Loucy (cell line): ENCODE measurements at regions not wholly inside any gene's neighbourhood (a gene's known extent, or its start where the extent isn't known, plus 50 kb on each side); places are given as distances from the start of the nearest gene placed in this dataset.

Experiments used
- H2AFZ ChIP-seq: fragments of 200-600 bp; sonication (generic); 2 replicates; pipeline ENCODE4 v1.6.0; 2016; ENCODE audit warnings: antibody characterized with exemption, mild to moderate bottlenecking, low read length, moderate library complexity
- H3F3A ChIP-seq: fragments of 200-600 bp; 2 replicates; pipeline ENCODE4 v1.6.0; 2016; ENCODE audit warnings: antibody characterized with exemption, low read depth, mild to moderate bottlenecking
- H3K27me3 ChIP-seq: fragments of 200-600 bp; sonication (generic); 2 replicates; pipeline ENCODE4 v1.6.1; 2014; ENCODE audit warnings: low read length, mild to moderate bottlenecking; ENCODE audit not compliant: insufficient read depth, poor library complexity, severe bottlenecking
- H3K36me3 ChIP-seq: fragments of 200-600 bp; sonication (generic); 2 replicates; pipeline ENCODE4 v1.6.1; 2016; ENCODE audit warnings: low read length; ENCODE audit not compliant: insufficient read depth
- H3K4me1 ChIP-seq: fragments of 200-600 bp; sonication (generic); 2 replicates; pipeline ENCODE4 v1.5.1; 2014; ENCODE audit warnings: low read length, mild to moderate bottlenecking; ENCODE audit not compliant: insufficient read depth, poor library complexity, severe bottlenecking
- H3K4me2 ChIP-seq: fragments of 200-600 bp; sonication (generic); 2 replicates; pipeline ENCODE4 v1.6.0; 2014; ENCODE audit warnings: antibody characterized with exemption, low read length, low read depth, mild to moderate bottlenecking; ENCODE audit not compliant: poor library complexity, severe bottlenecking
- H3K4me3 ChIP-seq: fragments of 200-600 bp; sonication (generic); 2 replicates; pipeline ENCODE4 v1.5.1; 2014; ENCODE audit warnings: low read length, mild to moderate bottlenecking, mixed read lengths; ENCODE audit not compliant: poor library complexity, severe bottlenecking
- H3K79me2 ChIP-seq: fragments of 200-600 bp; sonication (generic); 2 replicates; pipeline ENCODE4 v1.6.1; 2014; ENCODE audit warnings: low read length; ENCODE audit not compliant: insufficient read depth
- H3K9ac ChIP-seq: fragments of 200-600 bp; sonication (generic); 2 replicates; pipeline ENCODE4 v1.6.0; 2014; ENCODE audit warnings: mild to moderate bottlenecking, low read depth, low read length, moderate library complexity; ENCODE audit not compliant: poor library complexity, severe bottlenecking
- H3K9me2 ChIP-seq: fragments of 200-600 bp; sonication (generic); replicated peaks from 2 replicates; pipeline ENCODE4 v1.6.1; 2016; ENCODE audit warnings: low read depth, low read length, mixed read lengths
- H3K9me3 ChIP-seq: fragments of 200-600 bp; sonication (generic); 2 replicates; pipeline ENCODE4 v1.6.1; 2014; ENCODE audit warnings: mild to moderate bottlenecking, antibody characterized with exemption, low read length, low read depth; ENCODE audit not compliant: insufficient read depth
- H4K20me1 ChIP-seq: fragments of 200-600 bp; sonication (generic); 2 replicates; pipeline ENCODE4 v1.6.0; 2014; ENCODE audit warnings: antibody characterized with exemption, low read length, mild to moderate bottlenecking; ENCODE audit not compliant: insufficient read depth, poor library complexity, severe bottlenecking
- EZH2phosphoT487 ChIP-seq: fragments of 200-600 bp; IDR thresholded peaks from 2 replicates; pipeline ENCODE4 v1.6.1; 2018; ENCODE audit warnings: antibody characterized with exemption, mild to moderate bottlenecking, moderate library complexity, borderline replicate concordance
- TF ChIP-seq, protein P1 (sequence below): fragments of 200-600 bp; sonication (generic); conservative IDR thresholded peaks from 2 replicates; pipeline ENCODE4 v1.5.1; 2014; ENCODE audit warnings: mild to moderate bottlenecking, antibody characterized with exemption, low read length

DNA sequence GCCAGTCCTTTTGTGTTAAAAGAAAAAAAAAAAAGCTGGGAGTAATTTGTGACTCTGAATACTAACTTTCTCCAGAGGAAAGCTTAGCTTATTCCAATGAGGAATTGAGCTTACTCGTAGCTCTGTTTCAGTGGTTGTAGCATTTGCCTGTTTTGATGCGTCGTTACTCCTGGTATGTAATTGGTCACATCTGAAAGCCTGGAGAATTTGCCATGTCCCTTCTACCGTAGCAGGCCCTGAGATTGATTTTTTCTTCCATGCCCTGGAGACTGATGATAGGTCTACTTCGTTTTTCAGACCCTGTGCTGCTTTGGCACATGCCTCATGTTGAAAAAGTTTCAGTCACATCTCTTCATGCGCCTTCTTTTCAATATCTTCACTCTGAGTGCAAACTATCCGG lies 1103.0 kb downstream of the PLA2G4A start:
- Histone ChIP-seq H3K27me3 (no peaks in the 10 kb centered on the region), H2AFZ (no peak overlapping the region), H3K79me2 (no peaks in the 10 kb centered on the region), H3K9ac (no peak overlapping the region), H4K20me1 (no peaks in the 10 kb centered on the region), H3K4me1 (no peaks in the 10 kb centered on the region), H3K9me3 (no peaks in the 10 kb centered on the region), H3F3A (no peaks in the 10 kb centered on the region), H3K4me2 (no peak overlapping the region), H3K4me3 (no peak overlapping the region), H3K36me3 (no peaks in the 10 kb centered on the region), H3K9me2 (no peaks in the 10 kb centered on the region; the same call in 1 of the 2 replicates)
- TF ChIP-seq EZH2phosphoT487: no peak
- TF ChIP-seq, protein P1, sequence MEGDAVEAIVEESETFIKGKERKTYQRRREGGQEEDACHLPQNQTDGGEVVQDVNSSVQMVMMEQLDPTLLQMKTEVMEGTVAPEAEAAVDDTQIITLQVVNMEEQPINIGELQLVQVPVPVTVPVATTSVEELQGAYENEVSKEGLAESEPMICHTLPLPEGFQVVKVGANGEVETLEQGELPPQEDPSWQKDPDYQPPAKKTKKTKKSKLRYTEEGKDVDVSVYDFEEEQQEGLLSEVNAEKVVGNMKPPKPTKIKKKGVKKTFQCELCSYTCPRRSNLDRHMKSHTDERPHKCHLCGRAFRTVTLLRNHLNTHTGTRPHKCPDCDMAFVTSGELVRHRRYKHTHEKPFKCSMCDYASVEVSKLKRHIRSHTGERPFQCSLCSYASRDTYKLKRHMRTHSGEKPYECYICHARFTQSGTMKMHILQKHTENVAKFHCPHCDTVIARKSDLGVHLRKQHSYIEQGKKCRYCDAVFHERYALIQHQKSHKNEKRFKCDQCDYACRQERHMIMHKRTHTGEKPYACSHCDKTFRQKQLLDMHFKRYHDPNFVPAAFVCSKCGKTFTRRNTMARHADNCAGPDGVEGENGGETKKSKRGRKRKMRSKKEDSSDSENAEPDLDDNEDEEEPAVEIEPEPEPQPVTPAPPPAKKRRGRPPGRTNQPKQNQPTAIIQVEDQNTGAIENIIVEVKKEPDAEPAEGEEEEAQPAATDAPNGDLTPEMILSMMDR: no peak

DNA sequence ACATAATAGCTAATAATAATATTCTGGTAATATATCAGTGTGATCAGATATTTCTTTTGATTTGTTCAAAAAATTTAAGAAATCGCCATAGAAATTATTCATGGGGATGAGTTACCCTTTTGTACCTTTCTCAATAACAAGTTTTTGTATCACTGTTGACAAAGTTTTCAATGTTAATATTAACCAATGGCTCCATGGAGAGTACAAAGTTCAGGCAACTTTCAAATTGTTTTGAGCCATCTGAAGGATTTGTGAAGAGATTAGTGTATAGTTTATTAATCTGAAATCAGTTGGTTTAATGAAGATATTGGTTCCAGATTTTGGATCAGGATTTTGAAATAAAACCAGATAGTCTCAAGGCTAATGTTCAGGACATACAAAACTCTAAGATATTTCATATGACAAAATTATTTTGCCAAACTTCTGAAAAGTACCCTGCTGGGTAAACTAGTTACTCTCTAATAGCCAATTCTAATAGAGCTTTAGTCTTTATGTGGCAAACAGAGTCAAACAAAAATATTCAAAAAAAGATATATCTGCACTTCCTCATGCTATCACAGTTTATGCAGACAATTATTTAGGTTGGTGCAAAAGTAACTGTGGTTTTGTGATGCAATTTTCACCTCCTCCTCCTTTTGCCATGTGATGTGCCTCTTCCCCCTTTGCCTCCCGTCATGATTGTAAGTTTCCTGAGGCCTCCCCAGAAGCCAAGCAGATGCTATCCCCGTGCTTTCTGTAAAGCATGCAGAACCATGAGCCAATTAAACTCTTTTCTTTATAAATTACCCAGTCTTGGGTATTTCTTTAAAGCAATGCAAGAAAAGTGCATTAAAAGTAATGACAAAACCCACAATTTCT lies 1105.0 kb downstream of the PLA2G4A start:
- Histone ChIP-seq H3K9me2 (no peaks in the 10 kb centered on the region; the same call in 1 of the 2 replicates), H3K27me3 (no peaks in the 10 kb centered on the region), H3K4me3 (no peak overlapping the region), H3K9ac (no peak overlapping the region), H2AFZ (no peak overlapping the region), H3K9me3 (no peaks in the 10 kb centered on the region), H3F3A (no peaks in the 10 kb centered on the region), H3K4me2 (no peak overlapping the region), H4K20me1 (no peaks in the 10 kb centered on the region), H3K36me3 (no peaks in the 10 kb centered on the region), H3K79me2 (no peaks in the 10 kb centered on the region), H3K4me1 (no peaks in the 10 kb centered on the region)
- TF ChIP-seq, protein P1: no peak
- no peak for TF ChIP-seq EZH2phosphoT487

DNA sequence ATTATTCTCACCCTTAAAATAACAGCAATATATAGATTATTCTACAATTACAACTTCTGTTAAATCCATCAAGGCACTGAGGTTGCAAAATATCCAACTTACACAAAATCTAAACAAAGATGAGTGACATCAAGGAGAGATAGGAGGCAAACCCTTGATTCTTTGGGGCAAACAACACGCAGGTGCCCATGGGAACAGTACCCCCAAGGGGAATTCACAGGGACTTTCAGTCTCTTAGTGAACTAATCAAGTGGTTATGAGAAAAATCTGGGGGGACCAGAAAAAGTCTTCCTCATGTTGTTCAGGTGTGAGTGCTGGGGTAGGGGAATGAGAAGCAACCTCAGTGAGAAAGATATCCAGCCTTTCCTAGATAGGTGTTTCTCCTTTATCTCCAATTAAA lies 1107.9 kb downstream of the PLA2G4A start:
- H3K4me2 ChIP-seq: no peak overlapping the region
- no peak for TF ChIP-seq EZH2phosphoT487
- TF ChIP-seq, protein P1: no peak

More for the DNA sequence above, 1107.9 kb downstream of the PLA2G4A start:
- no peaks in the 10 kb centered on the region; the same call in 1 of the 2 replicates for H3K9me2 ChIP-seq
- no peaks in the 10 kb centered on the region for H4K20me1 ChIP-seq
- H3K27me3 ChIP-seq: no peaks in the 10 kb centered on the region
- no peaks in the 10 kb centered on the region for H3F3A ChIP-seq
- no peak overlapping the region for H3K9ac ChIP-seq
- no peaks in the 10 kb centered on the region for H3K9me3 ChIP-seq
- no peak overlapping the region for H2AFZ ChIP-seq
- no peaks in the 10 kb centered on the region for H3K79me2 ChIP-seq
- no peaks in the 10 kb centered on the region for H3K4me1 ChIP-seq
- no peak overlapping the region for H3K4me3 ChIP-seq
- H3K36me3 ChIP-seq: no peaks in the 10 kb centered on the region
